Osteocyte (in vitro differentiated cells): ENCODE measurements at regions not wholly inside any gene's neighbourhood (a gene's known extent, or its start where the extent isn't known, plus 50 kb on each side); places are given as distances from the start of the nearest gene placed in this dataset.

Experiments used
- DNase-seq: peaks from one replicate; pipeline ENCODE4 v3.0.0; 2021; ENCODE audit warnings: mixed read lengths; ENCODE audit not compliant: unreplicated experiment; ENCODE audit errors: extremely low spot score
- H3K27ac Mint-ChIP-seq: one replicate; pipeline ENCODE4 v1.8.0; 2021; ENCODE audit warnings: mild to moderate bottlenecking, mixed read lengths; ENCODE audit not compliant: unreplicated experiment
- H3K27me3 Mint-ChIP-seq: one replicate; pipeline ENCODE4 v1.8.0; 2021; ENCODE audit warnings: mixed read lengths; ENCODE audit not compliant: unreplicated experiment
- H3K36me3 Mint-ChIP-seq: one replicate; pipeline ENCODE4 v1.8.0; 2021; ENCODE audit warnings: mixed read lengths; ENCODE audit not compliant: unreplicated experiment
- H3K4me1 Mint-ChIP-seq: one replicate; pipeline ENCODE4 v1.8.0; 2021; ENCODE audit warnings: mixed read lengths; ENCODE audit not compliant: unreplicated experiment
- H3K4me3 Mint-ChIP-seq: one replicate; pipeline ENCODE4 v1.8.0; 2021; ENCODE audit warnings: mild to moderate bottlenecking, moderate library complexity, mixed read lengths; ENCODE audit not compliant: unreplicated experiment
- H3K9me3 Mint-ChIP-seq: one replicate; pipeline ENCODE4 v1.8.0; 2021; ENCODE audit warnings: mixed read lengths; ENCODE audit not compliant: unreplicated experiment
- TF ChIP-seq, protein P1 (sequence below): fragments of 200-600 bp; sonication (generic); IDR thresholded peaks from 2 replicates; pipeline ENCODE4 v1.5.0; 2021; ENCODE audit warnings: antibody characterized with exemption, mild to moderate bottlenecking, moderate library complexity

DNA sequence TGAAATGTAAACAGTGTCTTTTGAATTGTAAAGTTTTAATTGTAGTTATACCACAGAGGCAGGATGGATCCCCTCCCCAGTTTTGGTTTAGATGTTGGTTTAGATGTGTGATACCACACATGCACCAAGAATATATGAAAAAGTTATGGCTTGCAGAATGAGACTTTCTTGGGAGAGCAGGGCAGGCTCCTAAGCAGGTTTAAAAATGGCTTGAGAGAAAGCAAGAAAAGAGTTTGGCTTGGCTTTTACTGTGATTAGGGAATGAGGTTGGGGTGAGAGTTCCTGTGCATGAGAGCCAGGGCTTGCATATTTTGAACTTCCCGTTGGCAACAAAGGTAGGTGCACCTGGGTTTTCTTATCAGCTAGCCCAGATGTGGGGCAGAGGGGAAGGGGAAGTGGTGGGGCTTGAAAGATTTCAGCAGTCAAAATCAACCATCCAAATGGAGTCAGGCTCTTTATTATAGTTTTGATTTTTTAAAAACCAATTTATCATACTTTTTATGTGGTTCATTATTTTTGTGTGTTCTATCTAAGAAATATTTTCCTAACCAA lies 246.9 kb downstream of the MTX2 start:
- Mint-ChIP-seq H3K4me3 (no peak overlapping the region), H3K9me3 (no peaks in the 10 kb centered on the region), H3K27ac (no peak overlapping the region), H3K4me1 (no peaks in the 10 kb centered on the region), H3K27me3 (peaks cover 10% of the 10 kb centered on the region), H3K36me3 (no peaks in the 10 kb centered on the region)
- TF ChIP-seq, protein P1, sequence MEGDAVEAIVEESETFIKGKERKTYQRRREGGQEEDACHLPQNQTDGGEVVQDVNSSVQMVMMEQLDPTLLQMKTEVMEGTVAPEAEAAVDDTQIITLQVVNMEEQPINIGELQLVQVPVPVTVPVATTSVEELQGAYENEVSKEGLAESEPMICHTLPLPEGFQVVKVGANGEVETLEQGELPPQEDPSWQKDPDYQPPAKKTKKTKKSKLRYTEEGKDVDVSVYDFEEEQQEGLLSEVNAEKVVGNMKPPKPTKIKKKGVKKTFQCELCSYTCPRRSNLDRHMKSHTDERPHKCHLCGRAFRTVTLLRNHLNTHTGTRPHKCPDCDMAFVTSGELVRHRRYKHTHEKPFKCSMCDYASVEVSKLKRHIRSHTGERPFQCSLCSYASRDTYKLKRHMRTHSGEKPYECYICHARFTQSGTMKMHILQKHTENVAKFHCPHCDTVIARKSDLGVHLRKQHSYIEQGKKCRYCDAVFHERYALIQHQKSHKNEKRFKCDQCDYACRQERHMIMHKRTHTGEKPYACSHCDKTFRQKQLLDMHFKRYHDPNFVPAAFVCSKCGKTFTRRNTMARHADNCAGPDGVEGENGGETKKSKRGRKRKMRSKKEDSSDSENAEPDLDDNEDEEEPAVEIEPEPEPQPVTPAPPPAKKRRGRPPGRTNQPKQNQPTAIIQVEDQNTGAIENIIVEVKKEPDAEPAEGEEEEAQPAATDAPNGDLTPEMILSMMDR = no peak
- DNase-seq = no peak

DNA sequence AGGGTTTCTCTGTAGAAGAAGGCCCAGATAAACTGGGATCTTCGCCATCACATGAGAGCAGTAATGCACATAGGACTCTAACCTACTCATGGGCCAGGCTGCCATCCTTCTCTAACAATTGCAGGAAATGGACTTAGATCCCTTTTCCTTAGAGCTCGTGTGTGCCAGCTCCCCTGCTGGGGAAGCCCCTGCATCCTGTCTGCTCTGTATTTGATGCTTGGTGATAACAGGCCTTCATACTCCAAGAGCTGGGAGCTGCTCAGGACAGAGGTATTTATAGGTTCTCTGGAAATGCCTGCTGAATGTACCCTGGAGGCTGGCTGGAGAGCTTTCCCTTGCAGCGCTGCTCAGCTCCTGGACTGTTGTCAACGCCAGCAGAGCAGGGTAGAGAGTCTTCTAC lies 249.6 kb downstream of the MTX2 start:
- no peak for DNase-seq
- Mint-ChIP-seq H3K27ac (no peak overlapping the region), H3K9me3 (no peaks in the 10 kb centered on the region), H3K4me3 (no peak overlapping the region), H3K4me1 (no peaks in the 10 kb centered on the region), H3K36me3 (no peaks in the 10 kb centered on the region), H3K27me3 (peaks cover 17% of the 10 kb centered on the region)
- TF ChIP-seq, protein P1 = no peak

DNA sequence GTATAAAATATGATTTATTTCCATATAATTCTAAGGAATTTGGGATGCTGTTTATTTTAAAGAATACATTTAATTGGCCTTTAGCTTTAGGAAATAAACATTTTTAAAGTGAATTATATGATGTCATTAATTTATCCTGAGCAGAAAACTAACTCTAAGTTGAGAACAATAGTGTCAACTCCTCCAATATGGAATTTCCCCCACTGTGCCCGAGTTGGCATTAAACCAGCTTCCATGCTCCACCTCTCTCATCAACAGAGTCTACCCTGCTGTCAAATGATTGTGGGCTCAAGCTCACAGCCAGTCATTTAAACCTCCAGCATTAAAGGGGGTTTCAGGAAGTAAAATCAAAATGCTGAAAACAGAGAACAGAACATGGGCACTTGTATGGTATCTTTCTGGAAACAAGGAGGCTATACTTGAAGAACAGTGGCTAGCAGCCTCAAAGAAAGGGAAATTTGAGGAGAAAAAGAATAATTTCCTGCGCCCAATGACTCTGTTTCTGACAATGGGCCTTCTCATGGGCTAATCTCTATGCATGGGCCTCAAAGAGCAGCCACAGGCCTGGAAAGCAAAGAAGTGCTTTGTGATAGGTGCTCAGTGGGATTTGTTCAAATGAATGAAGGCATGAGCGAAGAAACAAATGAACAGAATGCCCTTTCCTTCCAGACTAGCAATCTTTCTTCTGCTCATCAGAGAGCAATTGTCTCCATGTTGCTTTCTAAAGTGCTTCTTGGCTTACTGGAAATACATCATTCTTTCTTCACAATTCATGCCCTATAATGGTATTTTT lies 252.8 kb downstream of the MTX2 start:
- no peaks in the 10 kb centered on the region for H3K9me3 Mint-ChIP-seq
- TF ChIP-seq, protein P1 = no peak

DNA sequence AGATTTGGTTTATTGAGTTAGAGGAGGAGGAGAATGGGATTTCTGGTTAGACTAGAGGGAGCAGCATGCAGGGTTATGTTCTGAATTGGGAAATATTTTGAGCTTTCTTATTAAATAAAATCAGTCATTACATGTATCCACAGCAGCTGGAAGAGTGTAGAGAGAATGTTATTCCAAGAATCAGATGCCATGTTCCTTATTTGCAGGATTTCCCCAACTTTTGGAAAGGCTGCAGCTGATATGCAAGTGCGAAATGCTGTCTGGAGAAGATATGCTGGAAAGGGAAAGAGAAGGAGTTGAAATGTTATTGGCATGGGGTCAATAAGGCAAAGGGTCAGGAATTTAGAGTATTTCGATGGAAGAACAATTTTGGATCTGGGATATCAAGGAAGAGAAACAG lies 255.8 kb downstream of the MTX2 start:
- Mint-ChIP-seq H3K27ac (no peak overlapping the region), H3K9me3 (no peaks in the 10 kb centered on the region), H3K36me3 (no peaks in the 10 kb centered on the region), H3K4me3 (no peak overlapping the region), H3K4me1 (no peaks in the 10 kb centered on the region), H3K27me3 (peaks cover 15% of the 10 kb centered on the region)
- TF ChIP-seq, protein P1 = no peak
- no peak for DNase-seq

More for the DNA sequence above, 252.8 kb downstream of the MTX2 start:
- Mint-ChIP-seq H3K4me1 (no peaks in the 10 kb centered on the region), H3K27ac (no peak overlapping the region), H3K27me3 (peaks cover 15% of the 10 kb centered on the region), H3K4me3 (no peak overlapping the region), H3K36me3 (no peaks in the 10 kb centered on the region)
- DNase-seq = no peak
